GM12878 (cell line): ENCODE measurements at regions not wholly inside any gene's neighbourhood (a gene's known extent, or its start where the extent isn't known, plus 50 kb on each side); places are given as distances from the start of the nearest gene placed in this dataset.

Experiments
- CEBPB ChIP-seq, 2 experiments: fragments of 150-350 bp in 1 of 2; IDR thresholded peaks; 2 replicates each; pipeline ENCODE4 v1.6.1; 2012 to 2014; ENCODE audit warnings: low read depth in 2 of 2, low read length in 2 of 2, borderline replicate concordance in 1 of 2, inconsistent platforms in 1 of 2
- CTCF ChIP-seq, 3 experiments: IDR thresholded peaks in 2 of 3; conservative IDR thresholded peaks in 1 of 3; 2 replicates each; pipeline ENCODE4 v1.5.1; 2011; ENCODE audit warnings: low read depth in 3 of 3, low read length in 3 of 3, mild to moderate bottlenecking in 3 of 3, control low read depth in 2 of 3, moderate library complexity in 2 of 3, inconsistent platforms in 1 of 3, mixed read lengths in 1 of 3; ENCODE audit not compliant: control insufficient read depth in 2 of 3, insufficient read depth in 1 of 3; ENCODE audit errors: extremely low read depth in 1 of 3
- EP300 ChIP-seq, 2 experiments: fragments of 150-350 bp in 1 of 2; IDR thresholded peaks; 2 replicates each; pipeline ENCODE4 v1.6.1; 2011 to 2012; ENCODE audit warnings: low read depth in 2 of 2, low read length in 2 of 2, borderline replicate concordance in 1 of 2, improper control_type of control experiment in 1 of 2, inconsistent platforms in 1 of 2; ENCODE audit not compliant: control insufficient read depth in 1 of 2
- GATAD2B ChIP-seq: fragments of 450-650 bp; conservative IDR thresholded peaks from 2 replicates; pipeline ENCODE4 v1.6.1; 2017; ENCODE audit warnings: low read depth, mild to moderate bottlenecking, moderate library complexity
- HCFC1 ChIP-seq: fragments of 150-350 bp; IDR thresholded peaks from 2 replicates; pipeline ENCODE4 v1.6.1; 2014; ENCODE audit warnings: low read length
- MLLT1 ChIP-seq: fragments of 450-650 bp; IDR thresholded peaks from 2 replicates; pipeline ENCODE4 v1.6.1; 2016; ENCODE audit warnings: mild to moderate bottlenecking
- POLR2A ChIP-seq: IDR thresholded peaks from 2 replicates; pipeline ENCODE4 v1.6.1; 2011; ENCODE audit warnings: low read depth, mild to moderate bottlenecking, low read length
- SIN3A ChIP-seq: IDR thresholded peaks from 2 replicates; pipeline ENCODE4 v1.6.1; 2012; ENCODE audit warnings: low read depth, low read length, improper control_type of control experiment
- TCF3 ChIP-seq: IDR thresholded peaks from 2 replicates; pipeline ENCODE4 v1.6.1; 2012; ENCODE audit warnings: low read depth, mild to moderate bottlenecking, low read length, borderline replicate concordance; ENCODE audit not compliant: insufficient read depth

- TF ChIP-seq HCFC1 (no peak), SIN3A (no peak), CEBPB (IDR thresholded peaks at IDR 0.05; ENCODE audit: borderline replicate concordance in 1 of 2, low read depth in 2 of 2, low read length in 2 of 2) (no peak), POLR2A (no peak), CTCF (IDR thresholded peaks at IDR 0.05 in 2 of 3, conservative IDR thresholded peaks at IDR 0.05 in 1 of 3; ENCODE audit: control insufficient read depth in 2 of 3, extremely low read depth in 1 of 3, insufficient read depth in 1 of 3, low read depth in 3 of 3, low read length in 3 of 3) (no peak), MLLT1 (no peak), EP300 (IDR thresholded peaks at IDR 0.05; ENCODE audit: borderline replicate concordance in 1 of 2, control insufficient read depth in 1 of 2, low read depth in 2 of 2, low read length in 2 of 2) (no peak), TCF3 (no peak), GATAD2B (no peak)
These were observed 115.7 kb downstream of the CENPF start for GRCh38 chr1:214718724-214719123.
